B cell (primary cell): ENCODE measurements at regions not wholly inside any gene's neighbourhood (a gene's known extent, or its start where the extent isn't known, plus 50 kb on each side); places are given as distances from the start of the nearest gene placed in this dataset.

ENCODE experiments used
- ATAC-seq: fragments of 200-7000 bp; cut with Tn5 transposase; one replicate; pipeline ENCODE4 v1.10.0; 2021; ENCODE audit warnings: low read depth, mild to moderate bottlenecking, moderate number of reproducible peaks, moderate library complexity
- CTCF ChIA-PET: fragments of 350-600 bp; sonication (Branson Sonifier 250); formaldehyde crosslinking; loops from one replicate; lab custom pipeline; 2021; ENCODE audit warnings: antibody characterized with exemption, inconsistent platforms; lab: Charles Lee
- POLR2A ChIA-PET: fragments of 350-600 bp; sonication (Branson Sonifier 250); formaldehyde crosslinking; loops from one replicate; lab custom pipeline; 2021; ENCODE audit warnings: antibody characterized with exemption; lab: Charles Lee
- DNase-seq: peaks from one replicate; pipeline ENCODE4 v3.0.0; 2013
- H2AFZ ChIP-seq: 2 replicates; pipeline ENCODE4 v1.6.1; 2012; ENCODE audit warnings: mild to moderate bottlenecking, low read depth, low read length; ENCODE audit not compliant: insufficient read depth, poor library complexity, severe bottlenecking
- H3K27ac ChIP-seq, 2 donors: 1 replicate in 1 of 2; 2 replicates in 1 of 2; pipeline ENCODE4 v1.5.1; 2012 to 2013; ENCODE audit warnings: low read length in 2 of 2, mild to moderate bottlenecking in 2 of 2, moderate library complexity in 1 of 2
- H3K27me3 ChIP-seq, 4 experiments: fragments of 200-600 bp in 1 of 4; sonication (generic) in 1 of 4; replicated peaks in 1 of 4; 1 replicate in 2 of 4; 2 replicates in 2 of 4; pipeline versions ENCODE4 v1.6.1 to v1.7.0; 2013 to 2016; ENCODE audit warnings: low read length in 3 of 4, mild to moderate bottlenecking in 2 of 4, mixed read lengths in 1 of 4, moderate library complexity in 1 of 4; ENCODE audit not compliant: insufficient read depth in 4 of 4, control insufficient read depth in 3 of 4; ENCODE audit errors: control extremely low read depth in 1 of 4
- H3K36me3 ChIP-seq, 2 experiments: replicated peaks in 1 of 2; 1 replicate in 1 of 2; 2 replicates in 1 of 2; pipeline versions ENCODE4 v1.6.1 to v1.7.1; 2013; ENCODE audit warnings: low read length in 1 of 2; ENCODE audit not compliant: insufficient read depth in 2 of 2, control insufficient read depth in 1 of 2; ENCODE audit errors: control extremely low read depth in 1 of 2, extremely low read depth in 1 of 2
- H3K4me1 ChIP-seq, 2 donors: fragments of 200-600 bp in 1 of 2; sonication (generic) in 1 of 2; 1 replicate in 1 of 2; 2 replicates in 1 of 2; pipeline versions ENCODE4 v1.5.1 to v1.6.1; 2013 to 2017; ENCODE audit warnings: low read length in 2 of 2; ENCODE audit not compliant: control insufficient read depth in 2 of 2, insufficient read depth in 2 of 2
- H3K4me2 ChIP-seq: replicated peaks from 2 replicates; pipeline ENCODE3; 2012; ENCODE audit warnings: mild to moderate bottlenecking, low read depth, low read length; ENCODE audit not compliant: poor library complexity, severe bottlenecking
- H3K4me3 ChIP-seq, 5 experiments: fragments of 200-600 bp in 1 of 5; sonication (generic) in 1 of 5; 1 replicate in 3 of 5; 2 replicates in 2 of 5; pipeline versions ENCODE4 v1.5.1 to v1.7.0; 2011 to 2016; ENCODE audit warnings: low read length in 4 of 5, mild to moderate bottlenecking in 4 of 5, low read depth in 2 of 5, control low read depth in 1 of 5, moderate library complexity in 1 of 5; ENCODE audit not compliant: insufficient read depth in 1 of 5; ENCODE audit errors: control extremely low read depth in 1 of 5, extremely low read depth in 1 of 5
- H3K79me2 ChIP-seq: fragments of 200-600 bp; sonication (generic); one replicate; pipeline ENCODE4 v1.6.0; 2016; ENCODE audit warnings: low read length; ENCODE audit not compliant: control insufficient read depth, insufficient read depth
- H3K9ac ChIP-seq: fragments of 200-600 bp; sonication (generic); 2 replicates; pipeline ENCODE4 v1.6.1; 2017; ENCODE audit warnings: mild to moderate bottlenecking, low read length, moderate library complexity
- H3K9me3 ChIP-seq, 3 donors: one replicate each; pipeline versions ENCODE4 v1.6.1 to v1.7.1; 2013; ENCODE audit warnings: low read length in 2 of 3; ENCODE audit not compliant: control insufficient read depth in 2 of 3, insufficient read depth in 1 of 3; ENCODE audit errors: control extremely low read depth in 1 of 3
- H4K20me1 ChIP-seq: 2 replicates; pipeline ENCODE4 v1.6.0; 2012; ENCODE audit warnings: mild to moderate bottlenecking, low read length; ENCODE audit not compliant: insufficient read depth, control insufficient read depth, poor library complexity, severe bottlenecking
- H3K27ac Mint-ChIP-seq: one replicate; pipeline ENCODE4 v1.8.0; 2021; ENCODE audit warnings: mixed read lengths
- H3K27me3 Mint-ChIP-seq: one replicate; pipeline ENCODE4 v1.8.0; 2021; ENCODE audit warnings: mixed read lengths
- H3K4me1 Mint-ChIP-seq: one replicate; pipeline ENCODE4 v1.8.0; 2021; ENCODE audit warnings: mixed read lengths
- H3K4me3 Mint-ChIP-seq: one replicate; pipeline ENCODE4 v1.8.0; 2021; ENCODE audit warnings: mixed read lengths
- H3K9me3 Mint-ChIP-seq: one replicate; pipeline ENCODE4 v1.8.0; 2022; ENCODE audit warnings: mixed read lengths; ENCODE audit not compliant: insufficient read depth
- CTCF ChIP-seq: fragments of 200-600 bp; IDR thresholded peaks from one replicate; pipeline ENCODE4 v1.8.0; 2022; ENCODE audit warnings: antibody characterized with exemption, mild to moderate bottlenecking
- EZH2 ChIP-seq: IDR thresholded peaks from 2 replicates; pipeline ENCODE4 v1.6.1; 2012; ENCODE audit warnings: borderline replicate concordance, low read depth, mild to moderate bottlenecking, moderate library complexity, low read length; ENCODE audit not compliant: insufficient read depth, poor library complexity, severe bottlenecking
- WGBS: methylation state at CpG from one replicate; pipeline ENCODE4 v1.1.5; 2013; ENCODE audit warnings: missing lambda C conversion rate; ENCODE audit not compliant: insufficient coverage; 5-methylcytosine and 5-hydroxymethylcytosine counted together
- intact Hi-C: fragments of 100-400 bp; cut with micrococcal nuclease; formaldehyde crosslinking; loops from one replicate; pipeline ENCODE4 v1.10.0; 2022

GRCh38 chr7:113199136-113199535, 80.8 kb upstream of the SMIM30 start:
- ATAC-seq: no peak
- WGBS: no CpG with 5 or more reads among the region's 3 CpGs
- TF ChIP-seq CTCF (no peak), EZH2 (no peak)
- no peaks in the 10 kb centered on the region for H3K4me1 Mint-ChIP-seq
- Histone ChIP-seq H3K79me2 (no peaks in the 10 kb centered on the region), H3K27me3 (peaks cover 0 to 4% (median 0%) of the 10 kb centered on the region in 4 experiments), H3K4me1 (no peaks in the 10 kb centered on the region), H2AFZ (no peak overlapping the region), H3K4me3 (no peak overlapping the region), H4K20me1 (no peaks in the 10 kb centered on the region), H3K9me3 (no peaks in the 10 kb centered on the region), H3K9ac (no peak overlapping the region), H3K36me3 (no peaks in the 10 kb centered on the region), H3K4me2 (no peak overlapping the region), H3K27ac (no peak overlapping the region)
- H3K4me3 Mint-ChIP-seq: no peak overlapping the region
- H3K27me3 Mint-ChIP-seq: peaks cover 14% of the 10 kb centered on the region
- ChIA-PET CTCF (no interaction called here), POLR2A (no interaction called here)
- intact Hi-C loops: no loop called here
- DNase-seq: no peak
- H3K27ac Mint-ChIP-seq: no peak overlapping the region
- no peaks in the 10 kb centered on the region for H3K9me3 Mint-ChIP-seq

- TF ChIP-seq CTCF (no peak), EZH2 (no peak)
- no peak overlapping the region for H2AFZ ChIP-seq
- Mint-ChIP-seq H3K4me1 (no peaks in the 10 kb centered on the region), H3K27ac (no peak overlapping the region), H3K4me3 (no peak overlapping the region), H3K27me3 (peaks cover 10% of the 10 kb centered on the region), H3K9me3 (no peaks in the 10 kb centered on the region)
- no peaks in the 10 kb centered on the region for H3K79me2 ChIP-seq
- no peaks in the 10 kb centered on the region for H4K20me1 ChIP-seq
- H3K27ac ChIP-seq: no peak overlapping the region
- H3K4me1 ChIP-seq: no peaks in the 10 kb centered on the region
- H3K27me3 ChIP-seq: no peaks in the 10 kb centered on the region
- POLR2A ChIA-PET: no interaction called here
- H3K9me3 ChIP-seq: no peaks in the 10 kb centered on the region
- H3K9ac ChIP-seq: no peak overlapping the region
- intact Hi-C loops: no loop called here
- WGBS: 0% methylated on average over 1 of the region's 2 CpGs
- H3K4me2 ChIP-seq: no peak overlapping the region
- H3K36me3 ChIP-seq: no peaks in the 10 kb centered on the region
- no peak for DNase-seq
- CTCF ChIA-PET: no interaction called here
- H3K4me3 ChIP-seq: no peak overlapping the region
- ATAC-seq: no peak
These were observed 79.9 kb upstream of the SMIM30 start for GRCh38 chr7:113198226-113198625.
